Mucosa of descending colon (tissue), 3 donors: ENCODE measurements at regions not wholly inside any gene's neighbourhood (a gene's known extent, or its start where the extent isn't known, plus 50 kb on each side); places are given as distances from the start of the nearest gene placed in this dataset.

Experiments
- ATAC-seq: fragments of 200-7000 bp; cut with Tn5 transposase; one replicate; pipeline ENCODE4 v1.9.1; 2020; ENCODE audit warnings: mild to moderate bottlenecking, moderate library complexity
- DNase-seq, 3 donors: peaks; one replicate each; pipeline ENCODE4 v3.0.0-alpha.2; 2020
- H3K36me3 ChIP-seq: fragments of 200-600 bp; one replicate; pipeline ENCODE4 v1.8.0; 2021; ENCODE audit warnings: low read depth, mild to moderate bottlenecking
- H3K4me1 ChIP-seq: fragments of 200-600 bp; one replicate; pipeline ENCODE4 v1.8.0; 2021; ENCODE audit warnings: low read depth, mild to moderate bottlenecking
- H3K4me3 ChIP-seq: fragments of 200-600 bp; one replicate; pipeline ENCODE4 v1.8.0; 2021; ENCODE audit warnings: mild to moderate bottlenecking
- H3K9me3 ChIP-seq: fragments of 200-600 bp; one replicate; pipeline ENCODE4 v1.8.0; 2021; ENCODE audit warnings: mild to moderate bottlenecking
- CTCF ChIP-seq: fragments of 200-600 bp; IDR thresholded peaks from one replicate; pipeline ENCODE4 v1.8.0; 2022; ENCODE audit warnings: antibody characterized with exemption, mild to moderate bottlenecking
- intact Hi-C, 2 donors: fragments of 100-400 bp; cut with DNase I in 1 of 2; cut with micrococcal nuclease in 1 of 2; formaldehyde crosslinking; loops; one replicate each; pipeline versions ENCODE4 v1.11.0 to v1.11.1; 2022; cut with DNase I, micrococcal nuclease
- donor health status: DM: no; HTN: no; CAD: no; lungs with moderate emphysema.
- donor health status: DM: no; HTN: no; CAD: no.
- donor health status: DM: no; HTN: yes; CAD: no.

- Histone ChIP-seq H3K9me3 (no peaks in the 10 kb centered on the region), H3K4me3 (no peak overlapping the region), H3K36me3 (no peaks in the 10 kb centered on the region), H3K4me1 (no peaks in the 10 kb centered on the region)
- no peak for ATAC-seq
- no peak for TF ChIP-seq CTCF
- intact Hi-C loops, result no loop called here
- DNase-seq, result no peak
Measured at GRCh38 chr6:147872002-147872401, 363.5 kb downstream of the SAMD5 start.

- H3K36me3 ChIP-seq, result no peaks in the 10 kb centered on the region
- H3K9me3 ChIP-seq, result no peaks in the 10 kb centered on the region
- intact Hi-C loops, result no loop called here
- no peaks in the 10 kb centered on the region for H3K4me1 ChIP-seq
- no peak for TF ChIP-seq CTCF
- H3K4me3 ChIP-seq, result no peak overlapping the region
- no peak for ATAC-seq
- no peak for DNase-seq
Measured at GRCh38 chr6:147873816-147874215, 365.3 kb downstream of the SAMD5 start.

- no peak overlapping the region for H3K4me3 ChIP-seq
- no peak for TF ChIP-seq CTCF
- ATAC-seq (no peak), DNase-seq (no peak)
- no peaks in the 10 kb centered on the region for H3K4me1 ChIP-seq
- intact Hi-C loops, result no loop called here
- no peaks in the 10 kb centered on the region for H3K9me3 ChIP-seq
- H3K36me3 ChIP-seq, result no peaks in the 10 kb centered on the region
Measured at GRCh38 chr6:147874322-147874721, 365.8 kb downstream of the SAMD5 start.

- ATAC-seq, result no peak
- no peak for DNase-seq
- no peaks in the 10 kb centered on the region for H3K36me3 ChIP-seq
- intact Hi-C loops, result no loop called here
- H3K4me1 ChIP-seq, result no peaks in the 10 kb centered on the region
- no peak overlapping the region for H3K4me3 ChIP-seq
- H3K9me3 ChIP-seq, result no peaks in the 10 kb centered on the region
- no peak for TF ChIP-seq CTCF
Measured at GRCh38 chr6:147879031-147879580, 370.6 kb downstream of the SAMD5 start.

GRCh38 chr6:147881432-147881831 lies 372.9 kb downstream of the SAMD5 start:
- ATAC-seq (no peak), DNase-seq (no peak)
- no peaks in the 10 kb centered on the region for H3K9me3 ChIP-seq
- no peaks in the 10 kb centered on the region for H3K36me3 ChIP-seq
- H3K4me3 ChIP-seq, result no peak overlapping the region
- no peaks in the 10 kb centered on the region for H3K4me1 ChIP-seq
- TF ChIP-seq CTCF, result no peak
- intact Hi-C loops, result no loop called here

- DNase-seq (no peak), ATAC-seq (no peak)
- H3K36me3 ChIP-seq, result no peaks in the 10 kb centered on the region
- no peak overlapping the region for H3K4me3 ChIP-seq
- intact Hi-C loops, result no loop called here
- H3K4me1 ChIP-seq, result no peaks in the 10 kb centered on the region
- no peak for TF ChIP-seq CTCF
- H3K9me3 ChIP-seq, result no peaks in the 10 kb centered on the region
Measured at GRCh38 chr6:147888374-147888773, 379.9 kb downstream of the SAMD5 start.
